Erythroblast (primary cell): ENCODE measurements at regions not wholly inside any gene's neighbourhood (a gene's known extent, or its start where the extent isn't known, plus 50 kb on each side); places are given as distances from the start of the nearest gene placed in this dataset.

Source experiments
- GATA1 ChIP-seq: IDR thresholded peaks from 2 replicates; pipeline ENCODE4 v1.6.1; 2011; ENCODE audit warnings: low read depth, mild to moderate bottlenecking, control low read depth, low read length, moderate library complexity
- POLR2A ChIP-seq: IDR thresholded peaks from 2 replicates; pipeline ENCODE4 v1.6.1; 2011; ENCODE audit warnings: mild to moderate bottlenecking, low read length

DNA sequence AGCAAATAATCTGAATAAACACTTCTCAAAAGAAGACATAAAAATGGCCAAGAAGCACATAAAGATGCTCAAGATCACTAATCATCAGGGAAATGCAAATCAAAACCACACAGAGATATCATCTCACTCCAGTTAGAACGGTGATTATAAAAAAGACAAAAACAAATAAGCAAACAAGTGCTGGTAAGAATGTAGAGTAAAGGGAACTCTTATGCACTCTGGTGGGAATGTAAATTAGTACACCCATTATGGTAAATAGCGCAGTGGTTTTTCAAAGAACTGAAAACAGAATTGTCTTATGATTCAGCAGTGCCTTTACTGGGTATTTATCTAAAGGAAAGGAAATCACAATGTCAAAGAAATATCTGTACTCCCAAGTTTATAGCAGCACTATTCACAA lies 343.2 kb downstream of the HAPSTR1 start:
- TF ChIP-seq POLR2A (no peak), GATA1 (no peak)
